Ishikawa (cell line): ENCODE measurements at regions not wholly inside any gene's neighbourhood (a gene's known extent, or its start where the extent isn't known, plus 50 kb on each side); places are given as distances from the start of the nearest gene placed in this dataset.

Source experiments
- CEBPB ChIP-seq: IDR thresholded peaks from 2 replicates; pipeline ENCODE4 v1.6.1; 2012
- CREB1 ChIP-seq: IDR thresholded peaks from 2 replicates; pipeline ENCODE4 v1.6.1; 2012; ENCODE audit warnings: low read depth
- EGR1 ChIP-seq: IDR thresholded peaks from 2 replicates; pipeline ENCODE4 v1.6.1; 2012
- EP300 ChIP-seq: IDR thresholded peaks from 2 replicates; pipeline ENCODE4 v1.6.1; 2012; ENCODE audit warnings: borderline replicate concordance
- FOXM1 ChIP-seq: IDR thresholded peaks from 2 replicates; pipeline ENCODE4 v1.6.1; 2012; ENCODE audit warnings: low read depth, borderline replicate concordance
- NFIC ChIP-seq: IDR thresholded peaks from 2 replicates; pipeline ENCODE4 v1.6.1; 2012
- RAD21 ChIP-seq: IDR thresholded peaks from 2 replicates; pipeline ENCODE4 v1.6.1; 2012; ENCODE audit warnings: low read depth
- TAF1 ChIP-seq: IDR thresholded peaks from 2 replicates; pipeline ENCODE4 v1.6.1; 2012; ENCODE audit warnings: low read depth, mild to moderate bottlenecking
- TCF12 ChIP-seq: IDR thresholded peaks from 2 replicates; pipeline ENCODE4 v1.6.1; 2012; ENCODE audit warnings: low read depth
- TEAD4 ChIP-seq: IDR thresholded peaks from 2 replicates; pipeline ENCODE4 v1.6.1; 2012
- YY1 ChIP-seq: IDR thresholded peaks from 2 replicates; pipeline ENCODE4 v1.6.1; 2012; ENCODE audit warnings: low read depth
- ZBTB7A ChIP-seq: IDR thresholded peaks from 2 replicates; pipeline ENCODE4 v1.6.1; 2012; ENCODE audit warnings: low read depth
- TF ChIP-seq, protein P1 (sequence below): IDR thresholded peaks from 2 replicates; pipeline ENCODE4 v1.6.1; 2012
- TF ChIP-seq, protein P2 (sequence below): IDR thresholded peaks from 2 replicates; pipeline ENCODE4 v1.6.1; 2012
- TF ChIP-seq, protein P3 (sequence below): IDR thresholded peaks from 2 replicates; pipeline ENCODE4 v1.6.1; 2012; ENCODE audit warnings: low read depth, mild to moderate bottlenecking

DNA sequence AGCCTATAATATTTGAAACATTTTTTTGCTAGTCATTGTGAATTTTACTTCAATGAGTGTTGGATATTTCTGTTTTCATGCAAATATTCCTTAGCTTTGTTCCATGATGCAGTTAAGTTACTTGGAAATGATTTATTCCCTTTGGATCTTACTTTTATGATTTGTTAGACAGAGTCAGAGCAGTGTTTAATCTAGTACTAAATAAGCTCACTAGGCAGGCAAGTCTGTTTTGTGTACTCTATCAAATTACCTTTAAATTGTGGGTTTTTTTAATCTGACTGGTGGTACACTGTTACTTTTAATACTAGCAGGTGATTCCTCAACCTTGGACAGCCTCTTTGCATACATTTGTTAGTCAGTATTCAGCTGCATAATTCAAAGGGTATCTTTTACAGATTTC lies 173.3 kb upstream of the MBNL1 start:
- TF ChIP-seq RAD21 (no peak), TEAD4 (no peak), ZBTB7A (no peak), NFIC (no peak), CREB1 (no peak), EGR1 (no peak), EP300 (no peak), FOXM1 (no peak), CEBPB (no peak), TCF12 (no peak), TAF1 (no peak), YY1 (no peak)
- TF ChIP-seq, protein P1, sequence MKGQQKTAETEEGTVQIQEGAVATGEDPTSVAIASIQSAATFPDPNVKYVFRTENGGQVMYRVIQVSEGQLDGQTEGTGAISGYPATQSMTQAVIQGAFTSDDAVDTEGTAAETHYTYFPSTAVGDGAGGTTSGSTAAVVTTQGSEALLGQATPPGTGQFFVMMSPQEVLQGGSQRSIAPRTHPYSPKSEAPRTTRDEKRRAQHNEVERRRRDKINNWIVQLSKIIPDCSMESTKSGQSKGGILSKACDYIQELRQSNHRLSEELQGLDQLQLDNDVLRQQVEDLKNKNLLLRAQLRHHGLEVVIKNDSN: no peak
- TF ChIP-seq, protein P2, sequence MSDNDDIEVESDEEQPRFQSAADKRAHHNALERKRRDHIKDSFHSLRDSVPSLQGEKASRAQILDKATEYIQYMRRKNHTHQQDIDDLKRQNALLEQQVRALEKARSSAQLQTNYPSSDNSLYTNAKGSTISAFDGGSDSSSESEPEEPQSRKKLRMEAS: no peak
- TF ChIP-seq, protein P3, sequence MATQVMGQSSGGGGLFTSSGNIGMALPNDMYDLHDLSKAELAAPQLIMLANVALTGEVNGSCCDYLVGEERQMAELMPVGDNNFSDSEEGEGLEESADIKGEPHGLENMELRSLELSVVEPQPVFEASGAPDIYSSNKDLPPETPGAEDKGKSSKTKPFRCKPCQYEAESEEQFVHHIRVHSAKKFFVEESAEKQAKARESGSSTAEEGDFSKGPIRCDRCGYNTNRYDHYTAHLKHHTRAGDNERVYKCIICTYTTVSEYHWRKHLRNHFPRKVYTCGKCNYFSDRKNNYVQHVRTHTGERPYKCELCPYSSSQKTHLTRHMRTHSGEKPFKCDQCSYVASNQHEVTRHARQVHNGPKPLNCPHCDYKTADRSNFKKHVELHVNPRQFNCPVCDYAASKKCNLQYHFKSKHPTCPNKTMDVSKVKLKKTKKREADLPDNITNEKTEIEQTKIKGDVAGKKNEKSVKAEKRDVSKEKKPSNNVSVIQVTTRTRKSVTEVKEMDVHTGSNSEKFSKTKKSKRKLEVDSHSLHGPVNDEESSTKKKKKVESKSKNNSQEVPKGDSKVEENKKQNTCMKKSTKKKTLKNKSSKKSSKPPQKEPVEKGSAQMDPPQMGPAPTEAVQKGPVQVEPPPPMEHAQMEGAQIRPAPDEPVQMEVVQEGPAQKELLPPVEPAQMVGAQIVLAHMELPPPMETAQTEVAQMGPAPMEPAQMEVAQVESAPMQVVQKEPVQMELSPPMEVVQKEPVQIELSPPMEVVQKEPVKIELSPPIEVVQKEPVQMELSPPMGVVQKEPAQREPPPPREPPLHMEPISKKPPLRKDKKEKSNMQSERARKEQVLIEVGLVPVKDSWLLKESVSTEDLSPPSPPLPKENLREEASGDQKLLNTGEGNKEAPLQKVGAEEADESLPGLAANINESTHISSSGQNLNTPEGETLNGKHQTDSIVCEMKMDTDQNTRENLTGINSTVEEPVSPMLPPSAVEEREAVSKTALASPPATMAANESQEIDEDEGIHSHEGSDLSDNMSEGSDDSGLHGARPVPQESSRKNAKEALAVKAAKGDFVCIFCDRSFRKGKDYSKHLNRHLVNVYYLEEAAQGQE: no peak

DNA sequence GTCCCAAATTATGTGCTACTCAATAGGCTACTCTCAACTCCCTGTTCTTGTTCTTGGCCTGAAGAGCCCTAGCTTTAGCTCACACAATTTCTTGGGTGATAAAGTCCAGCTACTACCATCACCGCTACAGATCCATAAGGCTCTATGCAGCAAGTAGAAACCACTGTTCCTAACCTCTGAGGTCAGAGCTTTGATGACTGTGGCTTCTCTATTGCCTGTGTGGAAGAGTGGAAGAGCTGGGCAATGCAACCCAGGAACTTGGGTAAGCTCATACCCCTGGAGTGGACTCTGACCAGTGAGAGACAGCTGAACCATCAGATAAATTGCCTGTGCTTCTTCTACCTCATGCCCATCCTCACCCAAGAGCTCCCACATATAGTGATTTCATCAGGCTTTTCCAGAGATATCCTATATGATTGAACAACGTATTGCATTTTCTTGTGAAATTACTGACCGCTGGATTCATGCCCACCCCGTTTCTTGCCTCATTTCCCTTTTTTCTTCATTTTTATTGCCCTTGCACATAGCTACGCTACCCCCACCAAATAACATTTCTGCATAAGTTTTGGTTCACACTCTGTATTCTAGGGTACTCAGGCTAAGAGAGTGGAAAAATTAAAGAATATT lies 172.3 kb upstream of the MBNL1 start:
- TF ChIP-seq, protein P1: no peak
- TF ChIP-seq, protein P3: no peak
- TF ChIP-seq EP300 (no peak), TAF1 (no peak), CEBPB (no peak), CREB1 (no peak), TEAD4 (no peak), YY1 (no peak), FOXM1 (no peak), RAD21 (no peak), ZBTB7A (no peak), TCF12 (no peak), EGR1 (no peak)
- TF ChIP-seq, protein P2: no peak

DNA sequence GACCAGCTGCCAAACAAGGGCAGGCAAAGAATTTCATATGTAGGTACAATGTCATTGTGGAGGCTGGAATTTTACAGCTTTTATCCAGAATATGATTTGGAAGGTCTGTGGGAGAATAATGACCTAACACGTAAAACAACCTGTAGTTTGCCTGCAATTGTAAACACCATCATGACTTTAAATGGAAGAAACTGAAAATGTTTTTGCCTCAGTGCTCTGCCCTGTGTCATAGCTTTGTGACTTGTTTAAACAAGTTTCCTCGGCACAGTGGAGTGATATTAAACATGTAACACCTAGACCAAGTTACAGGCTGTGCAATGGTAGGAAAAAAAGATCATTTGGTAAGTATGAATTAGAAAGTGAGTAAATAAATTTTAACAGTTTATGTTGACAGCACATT lies 171.6 kb upstream of the MBNL1 start:
- TF ChIP-seq TCF12: no peak
- TF ChIP-seq YY1: no peak
- TF ChIP-seq, protein P2: no peak
- TF ChIP-seq CREB1: no peak
- TF ChIP-seq, protein P1: no peak
- TF ChIP-seq TAF1: no peak
- no peak for TF ChIP-seq EGR1
- TF ChIP-seq TEAD4: no peak
- TF ChIP-seq, protein P3: no peak
- TF ChIP-seq CEBPB: no peak
- no peak for TF ChIP-seq EP300
- TF ChIP-seq NFIC: no peak
- TF ChIP-seq RAD21: no peak
- no peak for TF ChIP-seq FOXM1
- no peak for TF ChIP-seq ZBTB7A
